NCI-H2081 treated with DMSO at 0.1 percent for 48 hours (cell line): ENCODE measurements at regions not wholly inside any gene's neighbourhood (a gene's known extent, or its start where the extent isn't known, plus 50 kb on each side); places are given as distances from the start of the nearest gene placed in this dataset.

Experiments used
- DNase-seq: peaks from one replicate; lab custom pipeline; 2025; lab: John Stamatoyannopoulos, UW

DNA sequence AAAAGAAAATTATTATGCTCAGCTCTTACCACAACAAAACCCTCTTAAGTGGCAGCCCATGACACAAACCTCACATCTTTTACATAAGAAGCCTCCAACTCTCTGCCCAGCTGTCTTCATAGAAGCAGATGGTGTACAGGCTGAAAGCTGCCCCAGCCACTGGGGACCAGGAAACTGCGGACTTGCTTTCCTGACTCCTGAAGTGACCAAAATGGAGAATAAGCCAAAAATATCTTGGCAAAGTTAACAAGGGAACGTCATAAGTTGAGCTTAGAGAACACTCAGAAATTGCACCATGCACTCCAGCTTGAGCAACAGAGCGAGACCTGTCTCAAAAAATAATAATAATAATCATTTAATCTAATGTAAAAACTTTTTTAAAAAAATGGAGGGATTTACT is 160.3 kb upstream of the CDYL start:
- no peak for DNase-seq

DNA sequence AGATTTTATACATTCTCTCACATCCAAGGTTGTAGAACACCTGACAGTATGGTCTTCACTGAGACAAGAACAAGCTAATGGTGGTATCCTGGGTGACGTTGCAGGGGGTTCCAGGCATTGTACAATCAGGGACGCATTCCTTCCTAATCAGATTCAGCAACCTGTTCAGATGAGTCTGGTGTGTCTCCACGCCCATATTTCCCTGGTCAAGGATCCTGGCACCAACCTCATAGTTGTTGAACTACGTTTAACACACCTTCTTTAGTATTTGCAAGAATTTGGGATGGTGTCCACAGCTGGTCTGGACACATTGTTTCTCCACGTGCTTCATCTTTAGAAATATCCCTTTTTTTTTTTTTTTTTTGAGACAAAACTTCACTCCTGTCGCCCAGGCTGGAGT is 161.0 kb upstream of the CDYL start:
- no peak for DNase-seq

- DNase-seq: no peak
Observed at GRCh38 chr6:4614637-4615036, 161.6 kb upstream of the CDYL start.

- DNase-seq: no peak
Observed at GRCh38 chr6:4613795-4614194, 162.4 kb upstream of the CDYL start.

DNA sequence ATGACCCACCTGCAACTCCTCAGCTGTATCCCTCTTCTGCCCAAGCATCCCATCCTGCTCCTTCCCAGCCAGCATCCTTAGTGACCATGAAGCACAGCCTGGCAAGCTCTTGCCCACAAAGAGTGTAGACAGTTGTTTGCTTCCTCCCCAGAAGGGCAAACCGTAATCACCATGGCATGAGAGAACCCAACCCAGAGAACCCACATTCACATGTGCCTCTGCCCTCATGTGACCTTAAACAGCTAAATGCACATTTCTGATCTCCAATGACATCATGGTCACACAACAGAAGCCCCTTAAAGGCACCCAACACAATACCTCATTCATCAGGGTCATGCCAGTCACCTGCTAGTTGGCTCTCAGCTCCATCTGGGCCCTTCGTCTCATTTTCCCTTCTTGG is 162.8 kb upstream of the CDYL start:
- no peak for DNase-seq

GRCh38 chr6:4612636-4613171 is 163.5 kb upstream of the CDYL start:
- no peak for DNase-seq

DNA sequence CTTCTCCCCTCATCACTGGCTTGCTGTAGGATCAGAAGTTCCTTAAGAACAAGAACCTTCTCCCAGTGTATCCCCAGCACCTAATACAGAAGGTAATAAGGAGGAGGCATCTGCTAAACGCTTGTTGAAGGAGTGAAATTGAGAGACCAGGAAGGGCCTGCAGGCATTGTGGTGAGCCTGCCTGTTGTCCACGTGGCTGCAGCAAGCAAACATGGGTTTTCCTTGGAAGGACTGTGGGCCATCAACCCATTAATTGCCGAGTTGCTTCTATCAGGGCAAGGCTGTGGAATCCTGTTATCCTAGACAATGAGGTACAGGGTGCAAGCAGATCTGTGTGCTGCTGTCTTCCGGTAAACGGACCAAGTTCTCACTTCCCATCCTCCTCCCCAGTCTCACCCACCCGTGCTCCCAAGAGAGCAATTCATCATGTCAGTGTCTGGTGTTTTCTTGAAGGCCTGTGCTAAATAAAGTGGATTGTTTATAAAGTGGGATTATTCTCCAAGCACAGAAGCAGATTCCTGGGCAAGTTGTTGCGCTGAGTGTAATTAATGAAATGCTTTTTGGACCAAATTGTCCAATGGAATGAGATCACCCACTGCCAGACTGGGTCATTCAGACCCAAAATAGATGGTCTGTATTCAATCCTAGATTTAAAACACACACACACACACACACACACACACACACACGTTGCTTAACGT is 164.6 kb upstream of the CDYL start:
- no peak for DNase-seq

- no peak for DNase-seq
Observed at GRCh38 chr6:4610256-4610655, 165.9 kb upstream of the CDYL start.

DNA sequence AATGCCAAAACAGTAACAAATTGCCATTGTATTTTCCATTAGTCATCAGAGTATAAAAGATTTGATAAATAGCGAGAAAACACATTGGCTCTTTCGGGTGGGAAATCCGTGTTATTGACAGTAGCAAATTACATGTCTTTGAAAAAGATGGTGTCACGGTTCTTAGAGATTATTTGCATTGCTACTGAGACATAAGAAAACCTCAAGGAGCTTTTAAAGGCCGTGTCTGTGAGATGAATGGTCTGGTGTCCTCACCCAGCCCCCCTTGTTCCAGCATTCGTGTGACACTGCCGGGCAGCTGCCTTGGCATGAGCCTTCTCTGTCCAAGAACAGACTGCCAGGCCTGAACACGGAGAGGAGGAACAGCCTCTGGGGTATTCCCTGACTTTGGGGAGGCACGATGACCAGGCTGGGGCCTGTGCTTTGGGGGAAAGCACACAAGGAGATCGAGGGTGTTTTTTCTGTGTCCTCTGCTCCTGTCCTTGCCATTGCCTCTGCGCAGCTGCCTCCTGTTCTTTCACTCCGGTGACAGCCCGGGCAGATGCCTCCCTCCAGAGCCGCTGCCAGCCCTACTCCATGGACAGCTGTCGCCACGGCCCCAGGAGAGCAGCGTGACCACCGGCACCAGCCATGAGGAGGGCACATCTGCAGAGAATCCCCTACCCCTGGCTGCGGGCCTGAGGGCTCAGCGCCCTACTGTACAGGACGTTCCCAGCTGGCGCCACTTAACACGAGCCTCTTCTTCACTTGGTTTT is 167.7 kb upstream of the CDYL start:
- DNase-seq: no peak

DNA sequence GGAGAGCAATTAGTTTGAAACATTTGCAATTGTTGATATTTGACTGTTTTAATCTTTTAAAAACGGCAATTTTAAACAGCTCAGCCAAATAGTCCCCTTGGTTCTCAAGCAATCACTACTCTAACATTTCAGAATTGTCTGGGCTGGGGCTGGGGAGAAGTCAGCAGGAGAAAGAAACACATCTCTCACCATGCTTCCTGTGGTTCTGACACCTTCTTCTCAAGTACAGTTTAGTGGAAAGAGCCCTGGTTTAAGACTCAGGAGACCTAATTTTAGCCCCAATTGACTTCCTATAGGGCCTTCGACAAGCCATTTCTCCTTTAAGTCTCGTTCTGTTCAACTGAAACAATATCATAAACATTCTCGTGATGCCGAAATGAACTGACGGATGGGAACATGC is 168.4 kb upstream of the CDYL start:
- DNase-seq: no peak

DNA sequence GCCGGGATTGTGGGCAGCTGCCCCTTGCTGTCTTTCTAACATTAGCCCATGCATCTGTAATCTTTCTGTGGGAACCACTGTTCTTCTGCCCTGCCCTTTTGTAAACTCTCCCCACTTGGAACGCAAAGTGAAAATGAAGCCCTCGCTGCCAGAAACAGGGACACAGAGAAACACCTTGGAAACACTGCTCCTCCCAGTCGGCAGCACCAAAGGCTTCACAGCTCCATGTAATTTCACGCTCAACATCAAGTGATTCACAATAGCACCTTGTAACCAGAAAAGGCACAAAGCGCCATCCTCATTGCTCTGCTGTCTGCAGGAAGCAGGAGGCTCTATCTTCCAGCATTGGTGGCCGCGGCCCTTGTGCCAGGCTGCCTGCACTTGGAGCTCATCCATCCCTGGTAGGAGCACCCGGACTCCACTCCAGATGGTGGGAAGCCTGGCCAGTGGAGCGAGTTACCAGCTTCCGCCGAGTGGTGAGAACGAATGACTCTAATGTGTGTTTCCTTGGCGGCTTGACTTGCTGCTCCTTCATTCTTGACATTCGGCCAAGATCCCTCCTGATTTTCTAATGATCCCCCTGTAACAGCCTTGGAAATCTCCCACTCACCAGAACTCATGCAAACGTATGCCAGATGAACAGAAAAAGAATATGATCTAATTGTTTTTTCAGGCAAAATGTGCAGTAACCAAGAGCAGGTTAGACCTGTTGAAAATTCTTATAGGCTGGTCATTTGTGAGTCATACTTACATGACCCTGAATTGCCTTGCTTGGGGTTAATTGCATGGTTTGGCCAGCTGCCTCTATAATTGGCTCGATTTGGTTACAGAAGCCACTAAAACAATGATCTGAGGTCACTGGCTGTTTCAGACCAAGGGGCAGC is 169.1 kb upstream of the CDYL start:
- DNase-seq: no peak

DNA sequence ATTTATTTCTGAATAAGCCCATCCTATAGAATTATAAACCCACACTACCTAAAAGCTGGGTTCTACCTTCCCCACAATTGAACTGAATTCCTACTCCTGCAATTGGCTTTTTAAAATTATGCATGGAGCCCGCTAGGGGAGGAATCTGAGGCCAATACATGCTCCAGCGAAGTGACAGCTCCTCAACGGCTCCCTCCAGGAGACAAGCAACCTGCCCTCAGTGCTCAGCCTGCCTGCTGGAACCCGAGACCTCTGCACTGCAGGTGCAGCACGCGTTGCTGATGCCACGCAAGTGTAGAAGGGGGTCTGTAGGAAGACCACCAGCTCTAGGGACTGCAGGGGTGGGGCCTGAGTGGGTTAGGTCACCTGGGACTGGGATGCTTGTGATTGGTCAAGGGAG is 170.2 kb upstream of the CDYL start:
- DNase-seq: no peak

GRCh38 chr6:4603856-4604369 is 172.3 kb upstream of the CDYL start:
- DNase-seq: no peak

DNA sequence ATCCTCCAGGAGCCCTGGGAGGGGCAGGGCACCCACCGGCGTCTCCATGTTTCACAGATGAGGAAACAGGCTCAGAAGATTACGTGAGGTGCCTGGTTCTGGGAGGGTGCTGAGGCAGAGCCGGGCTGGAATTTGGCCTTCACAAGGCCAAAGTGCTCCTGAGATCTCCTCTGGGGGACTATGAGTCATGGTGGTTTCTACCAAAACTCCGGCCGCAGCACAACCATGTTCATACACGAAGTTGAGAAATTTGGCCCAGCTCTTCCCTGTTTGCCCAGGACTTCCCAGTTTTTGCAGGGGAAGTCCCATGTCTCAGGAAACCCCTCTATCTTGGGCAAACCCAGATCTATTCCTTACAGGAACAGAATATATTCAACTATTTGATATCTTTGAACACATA is 172.9 kb upstream of the CDYL start:
- no peak for DNase-seq

DNA sequence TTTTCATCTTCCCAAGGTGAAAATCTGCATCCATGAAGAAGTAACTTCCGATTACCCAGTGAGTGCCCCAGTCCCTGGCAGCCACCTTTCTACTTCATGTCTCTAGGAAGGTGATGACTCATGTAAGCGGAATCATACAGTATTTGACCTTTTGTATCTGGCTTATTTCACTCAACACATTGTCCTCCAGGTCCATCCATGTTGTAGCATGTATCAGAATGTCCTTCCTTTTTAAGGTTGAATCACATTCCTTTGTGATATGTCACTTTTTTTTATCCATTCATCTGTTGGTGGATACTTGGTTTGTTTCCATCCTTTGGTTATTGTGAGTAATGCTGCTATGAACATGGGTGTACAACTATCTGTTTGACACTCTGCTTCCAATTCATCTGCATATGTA is 176.3 kb upstream of the CDYL start:
- DNase-seq: no peak

DNA sequence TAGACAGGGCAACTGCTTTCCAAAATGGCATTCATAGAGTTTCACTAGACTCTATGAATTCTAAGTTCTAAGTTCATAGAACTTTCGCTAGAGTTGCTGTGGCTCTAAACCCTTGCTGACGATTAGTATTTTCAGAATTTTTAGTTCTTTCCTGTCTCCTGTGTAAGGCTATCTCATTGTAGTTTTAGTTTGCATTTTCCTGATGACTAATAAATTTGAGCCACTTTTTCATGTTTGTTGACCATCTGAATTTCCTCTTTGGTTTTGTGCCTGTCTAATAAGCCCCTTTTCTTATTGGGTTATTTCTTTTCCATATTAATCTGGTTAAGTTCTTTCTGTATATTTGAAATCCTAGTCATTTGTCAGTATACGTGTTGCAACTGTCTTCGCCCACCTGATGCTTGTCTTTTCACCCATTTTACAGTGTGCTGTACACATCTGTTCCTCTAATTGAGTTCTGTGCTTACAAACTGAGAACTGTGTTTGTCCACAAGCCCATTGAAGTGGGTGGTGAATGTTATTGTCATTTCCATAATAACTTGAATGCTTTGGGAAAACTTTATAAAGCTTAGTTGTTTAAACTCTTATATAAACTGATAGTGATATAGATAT is 177.7 kb upstream of the CDYL start:
- no peak for DNase-seq

DNA sequence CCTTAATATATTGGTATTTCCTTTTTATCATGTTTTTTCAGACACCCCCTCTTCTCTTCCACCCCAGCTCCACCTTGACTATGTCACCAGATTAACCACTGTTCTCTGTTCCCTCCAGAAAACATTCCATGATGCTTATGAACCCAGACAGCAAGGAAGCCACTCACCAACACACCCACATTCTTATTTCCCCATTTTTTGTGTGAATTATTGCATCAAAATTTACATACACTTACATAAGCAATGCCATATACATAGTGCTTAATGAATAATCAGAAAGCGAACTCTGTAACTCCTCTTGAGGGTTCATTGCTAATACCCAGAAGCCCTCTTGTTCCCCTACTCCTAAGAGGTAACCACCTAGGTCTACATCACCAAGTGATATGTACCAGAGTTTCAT is 182.3 kb upstream of the CDYL start:
- no peak for DNase-seq

DNA sequence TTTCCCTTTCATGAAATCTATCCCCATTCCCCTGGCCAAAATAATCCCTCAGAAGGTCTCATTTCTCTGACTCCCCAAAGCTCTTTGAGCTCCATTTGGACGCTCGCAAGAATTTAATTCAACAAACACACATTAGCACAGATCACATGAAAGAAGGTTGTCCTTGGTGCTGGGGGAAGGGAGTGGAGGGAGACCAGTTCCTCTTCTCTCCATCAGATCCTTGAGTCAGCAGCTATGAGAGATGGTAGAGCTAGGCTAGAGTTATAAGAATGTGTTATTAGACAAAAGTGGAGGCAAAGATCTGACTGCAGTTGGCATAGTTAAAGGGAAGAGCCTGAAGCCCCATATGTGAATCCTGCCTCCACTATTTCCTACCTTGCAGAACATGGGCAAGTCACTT is 184.2 kb upstream of the CDYL start:
- no peak for DNase-seq

GRCh38 chr6:4591218-4591617 is 185.0 kb upstream of the CDYL start:
- no peak for DNase-seq

GRCh38 chr6:4589295-4589694 is 186.9 kb upstream of the CDYL start:
- no peak for DNase-seq

DNA sequence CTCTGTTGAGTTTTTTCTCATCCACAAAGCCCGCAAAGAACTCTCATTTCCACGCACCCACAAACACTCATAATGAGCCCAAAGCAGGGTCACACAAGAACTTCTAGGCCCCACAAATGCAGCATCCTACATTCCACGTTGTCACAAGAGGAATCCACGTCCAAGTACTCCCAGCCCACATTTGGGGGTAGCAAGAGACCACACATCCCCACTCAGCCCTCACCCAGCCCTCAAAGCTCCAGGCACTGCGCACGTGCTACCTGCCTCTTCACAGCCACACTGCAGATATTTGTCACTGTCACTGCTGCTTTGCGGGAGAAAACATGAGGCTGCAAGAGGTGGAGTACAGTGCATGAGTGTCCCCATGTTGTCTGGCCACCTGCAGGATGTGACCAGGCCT is 187.6 kb upstream of the CDYL start:
- no peak for DNase-seq

DNA sequence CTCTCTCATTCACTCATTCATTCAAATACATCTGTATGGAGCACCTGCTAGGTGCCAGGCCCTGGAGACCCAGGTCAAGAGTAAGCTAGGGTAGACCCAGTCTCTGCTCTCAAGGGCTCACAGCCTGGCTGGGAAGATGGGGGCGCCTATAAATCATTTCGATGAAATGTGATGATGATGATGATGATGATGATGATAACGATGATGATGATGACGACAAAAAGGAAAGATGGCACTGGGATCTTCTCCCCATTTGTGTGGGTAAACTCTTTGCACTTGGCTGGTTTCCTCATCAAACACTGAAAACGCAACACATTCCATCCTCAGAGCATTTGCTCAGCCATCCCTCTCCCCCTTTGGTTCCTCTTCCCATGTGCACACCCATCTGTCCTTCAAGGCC is 188.0 kb upstream of the CDYL start:
- no peak for DNase-seq
